H9 (cell line): ENCODE measurements at regions not wholly inside any gene's neighbourhood (a gene's known extent, or its start where the extent isn't known, plus 50 kb on each side); places are given as distances from the start of the nearest gene placed in this dataset.

Experiments
- DNase-seq: peaks from one replicate; pipeline ENCODE4 v3.0.0-alpha.2; 2017
- H2AFZ ChIP-seq: one replicate; pipeline ENCODE4 v1.6.1; 2013; ENCODE audit warnings: mild to moderate bottlenecking, low read length, control low read depth, moderate library complexity
- H2AK5ac ChIP-seq: 2 replicates; pipeline ENCODE4 v1.6.1; 2013; ENCODE audit warnings: low read length, control low read depth, mixed read lengths; ENCODE audit not compliant: insufficient read length
- H2BK120ac ChIP-seq: one replicate; pipeline ENCODE4 v1.6.1; 2013; ENCODE audit warnings: low read depth, mild to moderate bottlenecking, low read length, control low read depth, inconsistent platforms; ENCODE audit not compliant: poor library complexity, severe bottlenecking
- H2BK12ac ChIP-seq: 2 replicates; pipeline ENCODE4 v1.6.1; 2013; ENCODE audit warnings: low read length, control low read depth, mixed read lengths, low read depth; ENCODE audit not compliant: insufficient read length
- H2BK15ac ChIP-seq: 2 replicates; pipeline ENCODE4 v1.6.1; 2013; ENCODE audit warnings: low read depth, low read length, control low read depth
- H2BK20ac ChIP-seq: one replicate; pipeline ENCODE4 v1.6.1; 2013; ENCODE audit warnings: low read depth, mild to moderate bottlenecking, low read length, control low read depth, inconsistent platforms; ENCODE audit not compliant: poor library complexity, severe bottlenecking
- H2BK5ac ChIP-seq: 2 replicates; pipeline ENCODE4 v1.6.1; 2013; ENCODE audit warnings: low read length, control low read depth, mixed read lengths; ENCODE audit not compliant: insufficient read length
- H3K14ac ChIP-seq: 2 replicates; pipeline ENCODE4 v1.6.1; 2013; ENCODE audit warnings: low read length, control low read depth; ENCODE audit not compliant: insufficient read depth
- H3K18ac ChIP-seq: 2 replicates; pipeline ENCODE4 v1.6.1; 2013; ENCODE audit warnings: low read depth, mild to moderate bottlenecking, mixed read lengths, low read length, control low read depth; ENCODE audit not compliant: insufficient read length
- H3K23ac ChIP-seq: 2 replicates; pipeline ENCODE4 v1.6.1; 2013; ENCODE audit warnings: low read length, control low read depth, mixed read lengths, low read depth; ENCODE audit not compliant: insufficient read length
- H3K23me2 ChIP-seq: 2 replicates; pipeline ENCODE4 v1.6.1; 2013; ENCODE audit warnings: low read depth, mild to moderate bottlenecking, mixed read lengths, low read length, control low read depth; ENCODE audit not compliant: insufficient read length, poor library complexity, severe bottlenecking
- H3K27ac ChIP-seq: 2 replicates; pipeline ENCODE4 v1.5.1; 2013; ENCODE audit warnings: low read length, control low read depth, mixed read lengths, low read depth; ENCODE audit not compliant: insufficient read length
- H3K27me3 ChIP-seq: 2 replicates; pipeline ENCODE4 v1.6.1; 2013; ENCODE audit warnings: low read length, control low read depth, inconsistent platforms; ENCODE audit not compliant: insufficient read depth
- H3K4ac ChIP-seq: 2 replicates; pipeline ENCODE4 v1.6.1; 2013; ENCODE audit warnings: low read depth, mild to moderate bottlenecking, control low read depth, inconsistent platforms, low read length, moderate library complexity
- H3K4me1 ChIP-seq: 2 replicates; pipeline ENCODE4 v1.6.1; 2013; ENCODE audit warnings: low read length, control low read depth, inconsistent platforms; ENCODE audit not compliant: insufficient read depth
- H3K4me2 ChIP-seq: 2 replicates; pipeline ENCODE4 v1.6.1; 2013; ENCODE audit warnings: low read length, control low read depth, mixed read lengths; ENCODE audit not compliant: insufficient read length, insufficient read depth
- H3K56ac ChIP-seq: 2 replicates; pipeline ENCODE4 v1.6.1; 2013; ENCODE audit warnings: low read depth, mild to moderate bottlenecking, mixed read lengths, low read length, control low read depth; ENCODE audit not compliant: insufficient read length
- H3K79me1 ChIP-seq: 2 replicates; pipeline ENCODE4 v1.6.1; 2013; ENCODE audit warnings: low read depth, mild to moderate bottlenecking, moderate library complexity, low read length, control low read depth, inconsistent platforms; ENCODE audit not compliant: insufficient read depth, poor library complexity, severe bottlenecking
- H3K79me2 ChIP-seq: 2 replicates; pipeline ENCODE4 v1.6.1; 2013; ENCODE audit warnings: low read length, control low read depth, inconsistent platforms; ENCODE audit not compliant: insufficient read depth
- H3K9ac ChIP-seq: 2 replicates; pipeline ENCODE4 v1.6.1; 2013; ENCODE audit warnings: low read length, control low read depth, mixed read lengths; ENCODE audit not compliant: insufficient read length; ENCODE audit errors: extremely low read depth
- H3K9me3 ChIP-seq: one replicate; pipeline ENCODE4 v1.6.1; 2013; ENCODE audit warnings: low read depth, low read length, inconsistent platforms; ENCODE audit not compliant: control insufficient read depth
- H3T11ph ChIP-seq: one replicate; pipeline ENCODE4 v1.6.1; 2013; ENCODE audit warnings: mild to moderate bottlenecking, low read length, control low read depth, inconsistent platforms
- H4K20me1 ChIP-seq: one replicate; pipeline ENCODE4 v1.6.1; 2013; ENCODE audit not compliant: control insufficient read depth, insufficient read length, insufficient read depth
- H4K5ac ChIP-seq: 2 replicates; pipeline ENCODE4 v1.6.1; 2013; ENCODE audit warnings: low read depth, mild to moderate bottlenecking, mixed read lengths, low read length, control low read depth; ENCODE audit not compliant: insufficient read length
- H4K8ac ChIP-seq: replicated peaks from 2 replicates; pipeline ENCODE4 v1.6.1; 2013; ENCODE audit warnings: low read length, control low read depth, mixed read lengths, low read depth; ENCODE audit not compliant: insufficient read length
- H4K91ac ChIP-seq: 2 replicates; pipeline ENCODE4 v1.6.1; 2013; ENCODE audit warnings: low read depth, mild to moderate bottlenecking, moderate library complexity, mixed read lengths, low read length, control low read depth; ENCODE audit not compliant: insufficient read length
- H3K27ac Mint-ChIP-seq, 3 experiments: 2 replicates in 2 of 3; 3 replicates in 1 of 3; pipeline ENCODE4 v1.8.0; 2020 to 2021; ENCODE audit warnings: mixed read lengths in 3 of 3, mild to moderate bottlenecking in 1 of 3, moderate library complexity in 1 of 3
- H3K27me3 Mint-ChIP-seq: 2 replicates; pipeline ENCODE4 v1.8.0; 2021; ENCODE audit warnings: low read depth, mild to moderate bottlenecking, moderate library complexity, mixed read lengths
- H3K36me3 Mint-ChIP-seq, 3 experiments: 2 replicates in 2 of 3; 3 replicates in 1 of 3; pipeline ENCODE4 v1.8.0; 2020 to 2021; ENCODE audit warnings: low read depth in 3 of 3, mixed read lengths in 3 of 3; ENCODE audit not compliant: insufficient read depth in 1 of 3
- H3K4me1 Mint-ChIP-seq, 2 experiments: 2 replicates each; pipeline ENCODE4 v1.8.0; 2020; ENCODE audit warnings: mixed read lengths in 2 of 2
- H3K4me3 Mint-ChIP-seq, 2 experiments: 2 replicates in 1 of 2; 3 replicates in 1 of 2; pipeline ENCODE4 v1.8.0; 2020 to 2021; ENCODE audit warnings: mild to moderate bottlenecking in 2 of 2, mixed read lengths in 2 of 2, moderate library complexity in 1 of 2
- H3K9me3 Mint-ChIP-seq, 2 experiments: 2 replicates in 1 of 2; 3 replicates in 1 of 2; pipeline ENCODE4 v1.8.0; 2020; ENCODE audit warnings: mild to moderate bottlenecking in 2 of 2, mixed read lengths in 2 of 2, moderate library complexity in 1 of 2
- WGBS: extraction: QIAGEN DNeasy Blood & Tissue Kit; methylation state at CpG from one replicate; pipeline ENCODE4 v1.1.7; 2013; ENCODE audit warnings: missing lambda C conversion rate, low lambda C conversion rate, mixed read lengths; ENCODE audit not compliant: insufficient read length; ENCODE audit errors: extremely low coverage; 5-methylcytosine and 5-hydroxymethylcytosine counted together
- TF ChIP-seq, protein P1 (sequence below): fragments of 200-600 bp; sonication (generic); conservative IDR thresholded peaks from 3 replicates; pipeline ENCODE4 v1.8.0; 2021; ENCODE audit warnings: antibody characterized with exemption, mild to moderate bottlenecking

DNA sequence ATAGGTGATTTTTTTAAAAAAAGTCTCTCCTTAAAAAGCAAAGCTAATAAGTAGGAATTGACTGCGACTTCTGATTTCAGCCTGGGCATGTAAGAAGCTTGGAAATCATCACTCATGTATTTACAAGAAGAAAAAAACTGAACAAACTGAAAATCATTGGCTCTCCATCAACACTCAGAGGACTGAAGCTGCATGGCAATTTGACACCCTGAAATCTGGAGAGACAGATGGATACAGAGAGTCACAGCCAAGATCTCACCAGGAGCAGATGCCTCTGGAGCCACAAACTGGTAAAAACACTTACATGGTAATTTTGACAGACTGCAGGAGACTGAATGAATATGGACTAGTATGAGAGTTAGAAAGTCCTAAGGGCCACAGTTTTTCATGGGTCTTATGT is 191.2 kb upstream of the TCF21 start:
- Histone ChIP-seq H3K23me2 (no peaks in the 10 kb centered on the region), H3T11ph (no peak overlapping the region), H2BK20ac (no peak overlapping the region), H3K27me3 (no peaks in the 10 kb centered on the region), H2BK15ac (no peak overlapping the region), H3K9ac (no peak overlapping the region), H3K14ac (no peak overlapping the region), H3K9me3 (no peaks in the 10 kb centered on the region), H2BK12ac (no peak overlapping the region), H3K18ac (no peak overlapping the region), H4K20me1 (no peaks in the 10 kb centered on the region), H4K91ac (no peak overlapping the region), H2BK5ac (no peak overlapping the region), H2AK5ac (no peak overlapping the region), H3K27ac (no peak overlapping the region), H3K79me1 (no peaks in the 10 kb centered on the region), H2BK120ac (no peak overlapping the region), H4K8ac (no peak overlapping the region), H3K4me1 (no peaks in the 10 kb centered on the region), H3K4me2 (no peak overlapping the region), H3K56ac (no peak overlapping the region), H3K79me2 (no peaks in the 10 kb centered on the region), H3K23ac (no peak overlapping the region), H4K5ac (no peak overlapping the region), H3K4ac (no peak overlapping the region), H2AFZ (no peak overlapping the region)
- Mint-ChIP-seq H3K27me3 (no peaks in the 10 kb centered on the region), H3K4me1 (peaks cover 6 to 8% of the 10 kb centered on the region in 2 experiments), H3K36me3 (peaks cover 0 to 6% (median 4%) of the 10 kb centered on the region in 3 experiments; a peak in 4 of 7 replicates), H3K9me3 (peaks cover 4 to 6% of the 10 kb centered on the region in 2 experiments; a peak in 4 of 5 replicates), H3K27ac (no peak overlapping the region), H3K4me3 (no peak overlapping the region)
- TF ChIP-seq, protein P1, sequence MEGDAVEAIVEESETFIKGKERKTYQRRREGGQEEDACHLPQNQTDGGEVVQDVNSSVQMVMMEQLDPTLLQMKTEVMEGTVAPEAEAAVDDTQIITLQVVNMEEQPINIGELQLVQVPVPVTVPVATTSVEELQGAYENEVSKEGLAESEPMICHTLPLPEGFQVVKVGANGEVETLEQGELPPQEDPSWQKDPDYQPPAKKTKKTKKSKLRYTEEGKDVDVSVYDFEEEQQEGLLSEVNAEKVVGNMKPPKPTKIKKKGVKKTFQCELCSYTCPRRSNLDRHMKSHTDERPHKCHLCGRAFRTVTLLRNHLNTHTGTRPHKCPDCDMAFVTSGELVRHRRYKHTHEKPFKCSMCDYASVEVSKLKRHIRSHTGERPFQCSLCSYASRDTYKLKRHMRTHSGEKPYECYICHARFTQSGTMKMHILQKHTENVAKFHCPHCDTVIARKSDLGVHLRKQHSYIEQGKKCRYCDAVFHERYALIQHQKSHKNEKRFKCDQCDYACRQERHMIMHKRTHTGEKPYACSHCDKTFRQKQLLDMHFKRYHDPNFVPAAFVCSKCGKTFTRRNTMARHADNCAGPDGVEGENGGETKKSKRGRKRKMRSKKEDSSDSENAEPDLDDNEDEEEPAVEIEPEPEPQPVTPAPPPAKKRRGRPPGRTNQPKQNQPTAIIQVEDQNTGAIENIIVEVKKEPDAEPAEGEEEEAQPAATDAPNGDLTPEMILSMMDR = no peak
- no CpG with 5 or more reads among the region's 1 CpG for WGBS
- no peak for DNase-seq
